Kidney capillary endothelial cell (primary cell): ENCODE measurements at regions not wholly inside any gene's neighbourhood (a gene's known extent, or its start where the extent isn't known, plus 50 kb on each side); places are given as distances from the start of the nearest gene placed in this dataset.
A peak's percentile ranks its signal among the peaks of the same experiment; 100 is the strongest.

Experiments used
- DNase-seq: peaks from one replicate; pipeline ENCODE4 v3.0.0-alpha.2; 2018; ENCODE audit warnings: low spot score

GRCh38 chr1:59092126-59092525 is 204.8 kb upstream of the FGGY start:
- no peak for DNase-seq

- DNase-seq: no peak
Measured at GRCh38 chr1:59094001-59094400, 202.9 kb upstream of the FGGY start.

- no peak for DNase-seq
Measured at GRCh38 chr1:59096501-59096900, 200.4 kb upstream of the FGGY start.

- DNase-seq: no peak
Measured at GRCh38 chr1:59098655-59099054, 198.2 kb upstream of the FGGY start.

GRCh38 chr1:59100708-59101374 is 196.1 kb upstream of the FGGY start:
- DNase-seq: no peak

GRCh38 chr1:59101518-59101917 is 195.4 kb upstream of the FGGY start:
- no peak for DNase-seq

- DNase-seq: no peak
Measured at GRCh38 chr1:59103457-59103856, 193.4 kb upstream of the FGGY start.

GRCh38 chr1:59104191-59104760 is 192.6 kb upstream of the FGGY start:
- DNase-seq: no peak

- no peak for DNase-seq
Measured at GRCh38 chr1:59105548-59106507, 191.1 kb upstream of the FGGY start.

GRCh38 chr1:59107516-59107915 is 189.4 kb upstream of the FGGY start:
- no peak for DNase-seq

- no peak for DNase-seq
Measured at GRCh38 chr1:59107916-59108315, 189.0 kb upstream of the FGGY start.

GRCh38 chr1:59108481-59109317 is 188.2 kb upstream of the FGGY start:
- DNase-seq: no peak

GRCh38 chr1:59110271-59110670 is 186.6 kb upstream of the FGGY start:
- no peak for DNase-seq

GRCh38 chr1:59113876-59114457 is 182.9 kb upstream of the FGGY start:
- no peak for DNase-seq

- DNase-seq: no peak
Measured at GRCh38 chr1:59115865-59116264, 181.0 kb upstream of the FGGY start.

GRCh38 chr1:59116920-59117542 is 179.9 kb upstream of the FGGY start:
- DNase-seq: peak; percentile 42

- DNase-seq: no peak
Measured at GRCh38 chr1:59122527-59122926, 174.4 kb upstream of the FGGY start.

GRCh38 chr1:59123081-59123681 is 173.7 kb upstream of the FGGY start:
- no peak for DNase-seq

- DNase-seq: no peak
Measured at GRCh38 chr1:59124166-59124565, 172.7 kb upstream of the FGGY start.

GRCh38 chr1:59125154-59125553 is 171.7 kb upstream of the FGGY start:
- DNase-seq: no peak
